ENCODE measurements at regions not wholly inside any gene's neighbourhood (a gene's known extent, or its start where the extent isn't known, plus 50 kb on each side); places are given as distances from the start of the nearest gene placed in this dataset.
A peak's percentile ranks its signal among the peaks of the same experiment; 100 is the strongest.

DNA sequence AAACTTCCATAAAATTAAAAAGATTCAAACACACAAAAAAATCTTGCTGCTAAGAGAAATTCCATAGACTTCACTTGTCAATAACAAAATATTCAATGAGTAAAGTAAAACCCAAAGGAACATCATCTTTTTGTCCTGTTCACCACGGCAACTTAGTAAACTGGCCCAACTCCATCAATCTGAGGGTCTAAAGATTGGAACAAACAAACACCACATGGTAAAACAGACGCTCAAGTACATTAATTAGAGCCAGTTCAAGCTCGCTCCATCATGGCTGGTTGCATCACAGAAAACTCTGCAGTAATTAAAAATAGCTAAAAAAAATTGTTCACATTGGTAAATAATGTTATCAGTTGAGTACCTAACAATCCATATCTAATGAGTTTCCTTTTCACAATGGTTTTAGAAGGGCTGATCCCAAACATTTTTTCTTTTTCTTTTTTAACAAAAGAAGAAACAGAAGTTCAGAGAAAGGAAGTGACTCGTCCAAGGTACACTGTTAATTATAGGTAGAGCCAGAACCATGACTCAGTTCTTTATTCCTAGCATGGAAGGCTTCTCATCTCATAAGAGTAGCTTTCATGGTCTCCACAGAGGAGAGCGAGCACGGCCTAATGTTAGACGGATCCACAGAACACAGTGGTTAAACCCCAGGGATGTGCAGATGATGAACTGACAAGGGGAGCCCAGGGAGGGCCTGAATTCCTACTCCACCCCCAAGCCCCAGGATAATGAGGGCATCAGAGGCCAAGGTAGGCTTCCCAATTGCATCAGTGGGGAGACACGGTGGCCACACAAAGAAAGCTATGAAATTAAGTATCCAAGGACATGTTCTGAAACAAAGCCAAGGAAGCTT is 79.2 kb upstream of the ARHGEF3 start:
- Histone ChIP-seq H3K27me3 (ENCODE audit: control insufficient read depth in 2 of 2, insufficient read depth in 2 of 2, low read length in 2 of 2) (no peaks in the 10 kb centered on the region), H4K20me1 (ENCODE audit: insufficient read depth, low read length) (no peaks in the 10 kb centered on the region), H3K4me3 (replicated peaks in 1 of 3; ENCODE audit: low read depth in 2 of 3, low read length in 3 of 3) (no peak overlapping the region), H3K4me2 (replicated peaks; ENCODE audit: extremely low read depth, low read length, poor library complexity, severe bottlenecking) (no peak overlapping the region), H2AFZ (ENCODE audit: insufficient read depth, low read depth, low read length, poor library complexity, severe bottlenecking) (no peak overlapping the region), H3K27ac (ENCODE audit: low read depth in 1 of 2, low read length in 2 of 2) (no peak overlapping the region), H3K4me1 (ENCODE audit: control insufficient read depth in 1 of 2, insufficient read depth in 2 of 2, low read length in 2 of 2) (no peaks in the 10 kb centered on the region), H3K36me3 (replicated peaks in 1 of 2; ENCODE audit: control insufficient read depth in 1 of 2, insufficient read depth in 2 of 2, low read length in 2 of 2) (no peaks in the 10 kb centered on the region), H3K9ac (ENCODE audit: insufficient read depth, low read length, poor library complexity, severe bottlenecking) (no peak overlapping the region), H3K9me3 (replicated peaks in 1 of 2; ENCODE audit: control insufficient read depth in 1 of 2, insufficient read depth in 1 of 2, low read length in 2 of 2) (no peaks in the 10 kb centered on the region), H3K79me2 (ENCODE audit: insufficient read depth, low read length) (no peaks in the 10 kb centered on the region)
- H3K4me3 Mint-ChIP-seq: no peak overlapping the region
- DNase-seq: no peak
- peaks cover 5% of the 10 kb centered on the region for H3K4me1 Mint-ChIP-seq
- no peaks in the 10 kb centered on the region for H3K9me3 Mint-ChIP-seq
- no peak overlapping the region for H3K27ac Mint-ChIP-seq
- no peaks in the 10 kb centered on the region for H3K36me3 Mint-ChIP-seq
- WGBS (ENCODE audit: insufficient coverage): 100% methylated on average over 5 of the region's 8 CpGs
- peaks cover 0 to 2% (median 0%) of the 10 kb centered on the region in 3 donors for H3K27me3 Mint-ChIP-seq (ENCODE audit: low read depth in 3 of 3)
- intact Hi-C loops (cut with micrococcal nuclease): no loop called here
- TF ChIP-seq, protein P1, sequence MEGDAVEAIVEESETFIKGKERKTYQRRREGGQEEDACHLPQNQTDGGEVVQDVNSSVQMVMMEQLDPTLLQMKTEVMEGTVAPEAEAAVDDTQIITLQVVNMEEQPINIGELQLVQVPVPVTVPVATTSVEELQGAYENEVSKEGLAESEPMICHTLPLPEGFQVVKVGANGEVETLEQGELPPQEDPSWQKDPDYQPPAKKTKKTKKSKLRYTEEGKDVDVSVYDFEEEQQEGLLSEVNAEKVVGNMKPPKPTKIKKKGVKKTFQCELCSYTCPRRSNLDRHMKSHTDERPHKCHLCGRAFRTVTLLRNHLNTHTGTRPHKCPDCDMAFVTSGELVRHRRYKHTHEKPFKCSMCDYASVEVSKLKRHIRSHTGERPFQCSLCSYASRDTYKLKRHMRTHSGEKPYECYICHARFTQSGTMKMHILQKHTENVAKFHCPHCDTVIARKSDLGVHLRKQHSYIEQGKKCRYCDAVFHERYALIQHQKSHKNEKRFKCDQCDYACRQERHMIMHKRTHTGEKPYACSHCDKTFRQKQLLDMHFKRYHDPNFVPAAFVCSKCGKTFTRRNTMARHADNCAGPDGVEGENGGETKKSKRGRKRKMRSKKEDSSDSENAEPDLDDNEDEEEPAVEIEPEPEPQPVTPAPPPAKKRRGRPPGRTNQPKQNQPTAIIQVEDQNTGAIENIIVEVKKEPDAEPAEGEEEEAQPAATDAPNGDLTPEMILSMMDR (IDR thresholded peaks at IDR 0.05): no peak

DNA sequence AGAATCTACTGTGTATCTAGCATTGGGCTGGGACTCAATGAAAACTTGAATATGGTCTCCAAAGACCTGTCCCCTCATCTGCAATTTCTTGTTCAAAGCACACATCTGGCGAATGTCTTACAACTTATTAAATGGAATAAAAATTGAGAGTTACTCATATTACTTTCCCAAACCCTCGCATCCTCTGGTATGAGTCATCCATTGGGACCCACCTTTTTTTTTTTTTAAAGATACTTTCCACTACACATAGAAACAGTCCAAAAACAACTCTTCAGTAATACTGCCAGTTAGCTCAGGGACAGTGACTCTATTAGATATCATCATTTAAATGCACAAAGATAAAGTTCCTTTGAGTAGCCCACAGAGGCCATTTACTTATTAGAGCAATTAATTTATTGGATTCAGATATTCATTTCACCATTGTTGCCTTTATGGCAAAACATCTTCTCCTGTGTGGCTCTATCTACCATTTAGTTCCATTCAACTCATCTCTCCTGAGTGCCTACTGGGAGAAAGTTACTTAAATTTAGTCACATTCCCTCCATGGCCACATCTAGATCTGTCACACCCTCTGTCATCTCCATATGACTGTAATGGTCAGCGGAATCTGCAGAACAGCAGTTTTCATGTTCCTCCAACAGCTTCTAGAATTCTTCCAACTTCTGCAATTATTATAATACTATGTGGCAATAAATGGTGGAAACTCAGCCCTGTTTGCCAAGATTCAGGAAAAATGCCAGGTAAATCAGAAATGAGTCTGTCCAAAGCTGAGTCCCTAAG is 77.9 kb upstream of the ARHGEF3 start:
- peaks cover 0 to 2% (median 0%) of the 10 kb centered on the region in 3 donors for H3K27me3 Mint-ChIP-seq (ENCODE audit: low read depth in 3 of 3)
- Histone ChIP-seq H3K9me3 (replicated peaks in 1 of 2; ENCODE audit: control insufficient read depth in 1 of 2, insufficient read depth in 1 of 2, low read length in 2 of 2) (no peaks in the 10 kb centered on the region), H3K79me2 (ENCODE audit: insufficient read depth, low read length) (no peaks in the 10 kb centered on the region), H4K20me1 (ENCODE audit: insufficient read depth, low read length) (no peaks in the 10 kb centered on the region), H3K9ac (ENCODE audit: insufficient read depth, low read length, poor library complexity, severe bottlenecking) (no peak overlapping the region), H2AFZ (ENCODE audit: insufficient read depth, low read depth, low read length, poor library complexity, severe bottlenecking) (no peak overlapping the region), H3K4me1 (ENCODE audit: control insufficient read depth in 1 of 2, insufficient read depth in 2 of 2, low read length in 2 of 2) (no peaks in the 10 kb centered on the region), H3K27ac (ENCODE audit: low read depth in 1 of 2, low read length in 2 of 2) (no peak overlapping the region), H3K36me3 (replicated peaks in 1 of 2; ENCODE audit: control insufficient read depth in 1 of 2, insufficient read depth in 2 of 2, low read length in 2 of 2) (no peaks in the 10 kb centered on the region), H3K4me2 (replicated peaks; ENCODE audit: extremely low read depth, low read length, poor library complexity, severe bottlenecking) (no peak overlapping the region), H3K4me3 (replicated peaks in 1 of 3; ENCODE audit: low read depth in 2 of 3, low read length in 3 of 3) (no peak overlapping the region), H3K27me3 (ENCODE audit: control insufficient read depth in 2 of 2, insufficient read depth in 2 of 2, low read length in 2 of 2) (no peaks in the 10 kb centered on the region)
- H3K4me3 Mint-ChIP-seq: no peak overlapping the region
- no peaks in the 10 kb centered on the region for H3K36me3 Mint-ChIP-seq
- intact Hi-C loops (cut with micrococcal nuclease): no loop called here
- H3K27ac Mint-ChIP-seq: peak overlapping the region in 1 of 7 donors; percentile 25
- 83% methylated on average over 1 of the region's 3 CpGs for WGBS (ENCODE audit: insufficient coverage)
- no peak for DNase-seq
- TF ChIP-seq, protein P1 (IDR thresholded peaks at IDR 0.05): no peak
- peaks cover 5% of the 10 kb centered on the region for H3K4me1 Mint-ChIP-seq
- no peaks in the 10 kb centered on the region for H3K9me3 Mint-ChIP-seq
